Retinal pigment epithelial cell (primary cell): ENCODE measurements at regions not wholly inside any gene's neighbourhood (a gene's known extent, or its start where the extent isn't known, plus 50 kb on each side); places are given as distances from the start of the nearest gene placed in this dataset.

ENCODE experiments used
- DNase-seq: peaks from one replicate; pipeline ENCODE4 v3.0.0-alpha.2; 2010; ENCODE audit warnings: low read depth
- H3K4me3 ChIP-seq: 2 replicates; pipeline ENCODE4 v1.5.1; 2011; ENCODE audit warnings: mild to moderate bottlenecking, low read length, control low read depth, moderate library complexity
- CTCF ChIP-seq: conservative IDR thresholded peaks from 2 replicates; pipeline ENCODE4 v1.5.1; 2011; ENCODE audit warnings: low read depth, low read length, control low read depth, inconsistent platforms

GRCh38 chr18:73943763-73944162, 203.9 kb downstream of the FBXO15 start:
- no peak for TF ChIP-seq CTCF

GRCh38 chr18:73942956-73943355, 204.7 kb downstream of the FBXO15 start:
- no peak for TF ChIP-seq CTCF
- DNase-seq: no peak
- no peak overlapping the region for H3K4me3 ChIP-seq

More at GRCh38 chr18:73943763-73944162, 203.9 kb downstream of the FBXO15 start:
- H3K4me3 ChIP-seq: no peak overlapping the region
- no peak for DNase-seq

DNA sequence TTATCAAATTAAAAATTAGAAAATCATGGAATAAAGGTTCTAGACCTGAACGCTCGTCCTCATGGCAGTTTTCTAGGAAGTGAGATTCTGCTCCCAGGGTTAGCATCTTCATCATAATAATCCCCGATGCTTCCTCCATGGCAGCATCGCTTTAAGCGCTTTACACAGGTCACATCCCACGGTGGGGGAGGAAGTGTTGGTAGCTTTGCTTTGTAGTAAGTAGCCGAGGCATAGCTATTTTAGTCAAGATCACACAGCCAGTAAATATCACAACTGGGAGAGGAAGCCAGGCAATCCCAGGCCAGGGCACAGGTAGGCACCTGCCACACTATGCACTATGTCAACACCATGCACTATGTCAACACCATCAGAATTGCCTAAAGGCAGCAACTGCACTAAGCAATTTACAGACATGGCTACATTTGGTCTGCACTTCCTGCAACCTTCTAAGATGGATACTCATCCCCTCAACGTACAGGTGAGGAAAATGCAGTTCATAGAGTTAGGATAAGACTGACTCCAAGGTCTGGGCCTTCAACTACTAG, 205.5 kb downstream of the FBXO15 start:
- DNase-seq: no peak
- no peak for TF ChIP-seq CTCF
- H3K4me3 ChIP-seq: no peak overlapping the region

DNA sequence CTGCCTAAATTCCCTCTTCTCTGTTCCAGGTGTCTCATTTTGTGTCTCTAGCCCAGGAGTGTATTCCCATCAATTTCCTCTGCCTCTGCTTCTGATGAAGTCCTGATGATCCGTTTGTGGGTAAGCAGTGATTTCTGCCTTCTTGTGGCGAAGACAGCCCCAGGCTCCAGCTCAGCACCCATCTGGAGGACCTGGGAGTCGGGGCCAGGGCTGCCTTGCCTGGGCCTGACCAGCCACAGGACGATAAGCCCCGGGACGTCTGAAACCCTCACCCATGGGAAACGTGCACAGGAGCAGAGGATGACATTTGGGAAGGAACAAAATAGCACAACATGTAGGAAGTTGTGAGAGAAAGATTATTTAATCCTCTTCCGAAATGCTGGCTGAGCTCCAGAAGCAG, 206.9 kb downstream of the FBXO15 start:
- no peak for DNase-seq
- no peak overlapping the region for H3K4me3 ChIP-seq
- TF ChIP-seq CTCF: no peak

DNA sequence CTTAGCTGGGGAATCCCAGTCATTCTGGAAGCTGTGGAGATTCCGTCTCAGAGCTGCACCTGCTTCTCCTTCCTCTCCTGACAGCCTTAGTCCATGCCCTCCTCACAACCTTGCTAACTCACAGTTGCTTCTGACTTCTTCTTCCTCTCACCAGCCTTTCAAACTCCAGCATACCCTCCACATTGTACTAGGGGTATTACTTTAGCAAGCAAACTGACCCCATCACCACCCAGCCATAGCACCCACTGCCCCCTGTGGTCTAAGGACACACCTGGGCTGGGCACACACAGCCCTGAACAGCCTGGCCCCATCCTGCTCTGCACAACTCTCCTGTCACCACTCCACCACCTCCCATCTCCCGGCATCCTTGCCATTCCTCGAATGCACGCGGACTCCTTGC, 208.2 kb downstream of the FBXO15 start:
- no peak for TF ChIP-seq CTCF
- DNase-seq: no peak
- no peak overlapping the region for H3K4me3 ChIP-seq

GRCh38 chr18:73933685-73934084, 213.9 kb downstream of the FBXO15 start:
- TF ChIP-seq CTCF: no peak
- H3K4me3 ChIP-seq: no peak overlapping the region
- no peak for DNase-seq

- no peak for TF ChIP-seq CTCF
- no peak for DNase-seq
- no peak overlapping the region for H3K4me3 ChIP-seq
Observed at GRCh38 chr18:73932976-73933375, 214.7 kb downstream of the FBXO15 start.
